ENCODE measurements at regions not wholly inside any gene's neighbourhood (a gene's known extent, or its start where the extent isn't known, plus 50 kb on each side); places are given as distances from the start of the nearest gene placed in this dataset.

GRCh38 chr21:15515908-15516307, 213.9 kb upstream of the USP25 start:
- TF ChIP-seq, protein P1, sequence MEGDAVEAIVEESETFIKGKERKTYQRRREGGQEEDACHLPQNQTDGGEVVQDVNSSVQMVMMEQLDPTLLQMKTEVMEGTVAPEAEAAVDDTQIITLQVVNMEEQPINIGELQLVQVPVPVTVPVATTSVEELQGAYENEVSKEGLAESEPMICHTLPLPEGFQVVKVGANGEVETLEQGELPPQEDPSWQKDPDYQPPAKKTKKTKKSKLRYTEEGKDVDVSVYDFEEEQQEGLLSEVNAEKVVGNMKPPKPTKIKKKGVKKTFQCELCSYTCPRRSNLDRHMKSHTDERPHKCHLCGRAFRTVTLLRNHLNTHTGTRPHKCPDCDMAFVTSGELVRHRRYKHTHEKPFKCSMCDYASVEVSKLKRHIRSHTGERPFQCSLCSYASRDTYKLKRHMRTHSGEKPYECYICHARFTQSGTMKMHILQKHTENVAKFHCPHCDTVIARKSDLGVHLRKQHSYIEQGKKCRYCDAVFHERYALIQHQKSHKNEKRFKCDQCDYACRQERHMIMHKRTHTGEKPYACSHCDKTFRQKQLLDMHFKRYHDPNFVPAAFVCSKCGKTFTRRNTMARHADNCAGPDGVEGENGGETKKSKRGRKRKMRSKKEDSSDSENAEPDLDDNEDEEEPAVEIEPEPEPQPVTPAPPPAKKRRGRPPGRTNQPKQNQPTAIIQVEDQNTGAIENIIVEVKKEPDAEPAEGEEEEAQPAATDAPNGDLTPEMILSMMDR (conservative IDR thresholded peaks at IDR 0.05; ENCODE audit: low read depth, low read length): no peak
- TF ChIP-seq, protein P2, sequence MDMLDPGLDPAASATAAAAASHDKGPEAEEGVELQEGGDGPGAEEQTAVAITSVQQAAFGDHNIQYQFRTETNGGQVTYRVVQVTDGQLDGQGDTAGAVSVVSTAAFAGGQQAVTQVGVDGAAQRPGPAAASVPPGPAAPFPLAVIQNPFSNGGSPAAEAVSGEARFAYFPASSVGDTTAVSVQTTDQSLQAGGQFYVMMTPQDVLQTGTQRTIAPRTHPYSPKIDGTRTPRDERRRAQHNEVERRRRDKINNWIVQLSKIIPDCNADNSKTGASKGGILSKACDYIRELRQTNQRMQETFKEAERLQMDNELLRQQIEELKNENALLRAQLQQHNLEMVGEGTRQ (IDR thresholded peaks at IDR 0.05; ENCODE audit: low read depth, low read length): no peak
- TF ChIP-seq BHLHE40 (IDR thresholded peaks at IDR 0.05; ENCODE audit: low read depth, low read length): no peak
- TF ChIP-seq CEBPB (IDR thresholded peaks at IDR 0.05; ENCODE audit: low read depth, low read length): no peak
- TF ChIP-seq POLR2A (IDR thresholded peaks at IDR 0.05; ENCODE audit: low read depth, low read length): no peak
- TF ChIP-seq CHD1 (IDR thresholded peaks at IDR 0.05; ENCODE audit: low read depth, low read length): no peak
- TF ChIP-seq, protein P3, sequence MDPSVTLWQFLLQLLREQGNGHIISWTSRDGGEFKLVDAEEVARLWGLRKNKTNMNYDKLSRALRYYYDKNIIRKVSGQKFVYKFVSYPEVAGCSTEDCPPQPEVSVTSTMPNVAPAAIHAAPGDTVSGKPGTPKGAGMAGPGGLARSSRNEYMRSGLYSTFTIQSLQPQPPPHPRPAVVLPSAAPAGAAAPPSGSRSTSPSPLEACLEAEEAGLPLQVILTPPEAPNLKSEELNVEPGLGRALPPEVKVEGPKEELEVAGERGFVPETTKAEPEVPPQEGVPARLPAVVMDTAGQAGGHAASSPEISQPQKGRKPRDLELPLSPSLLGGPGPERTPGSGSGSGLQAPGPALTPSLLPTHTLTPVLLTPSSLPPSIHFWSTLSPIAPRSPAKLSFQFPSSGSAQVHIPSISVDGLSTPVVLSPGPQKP (IDR thresholded peaks at IDR 0.05; ENCODE audit: borderline replicate concordance, low read depth, low read length): no peak
- TF ChIP-seq RAD21 (IDR thresholded peaks at IDR 0.05; ENCODE audit: low read length): no peak
- no peak for TF ChIP-seq RFX5 (IDR thresholded peaks at IDR 0.05; ENCODE audit: low read depth, low read length)
- no peak for TF ChIP-seq NFE2L2 (IDR thresholded peaks at IDR 0.05; ENCODE audit: low read depth, low read length)
- no peak for TF ChIP-seq RCOR1 (IDR thresholded peaks at IDR 0.05; ENCODE audit: insufficient replicate concordance, low read length)
- TF ChIP-seq MAFK (IDR thresholded peaks at IDR 0.05; ENCODE audit: low read depth, low read length): no peak; the same call in 1 of the 2 replicates
- TF ChIP-seq SMC3 (IDR thresholded peaks at IDR 0.05; ENCODE audit: low read depth, low read length): no peak
- no peak for TF ChIP-seq MXI1 (IDR thresholded peaks at IDR 0.05; ENCODE audit: borderline replicate concordance, low read depth, low read length)

Data from IMR-90 (cell line).